Transverse colon (tissue), 4 donors: ENCODE measurements at regions not wholly inside any gene's neighbourhood (a gene's known extent, or its start where the extent isn't known, plus 50 kb on each side); places are given as distances from the start of the nearest gene placed in this dataset.

ENCODE experiments used
- POLR2AphosphoS5 ChIP-seq, 3 donors: sonication (generic); formaldehyde crosslinking; IDR thresholded peaks; one replicate each; pipeline ENCODE4 v1.6.1; 2016; ENCODE audit warnings: antibody characterized with exemption in 3 of 3
- TF ChIP-seq, protein P1 (sequence below), 5 experiments: fragments of 200-600 bp in 3 of 5; fragments of 450-650 bp in 2 of 5; sonication (generic) in 3 of 5; IDR thresholded peaks; 1 replicate in 2 of 5; 2 replicates in 3 of 5; pipeline ENCODE4 v1.5.1; 2016 to 2017; ENCODE audit warnings: antibody characterized with exemption in 5 of 5, inconsistent platforms in 3 of 5, mild to moderate bottlenecking in 2 of 5, moderate library complexity in 1 of 5

DNA sequence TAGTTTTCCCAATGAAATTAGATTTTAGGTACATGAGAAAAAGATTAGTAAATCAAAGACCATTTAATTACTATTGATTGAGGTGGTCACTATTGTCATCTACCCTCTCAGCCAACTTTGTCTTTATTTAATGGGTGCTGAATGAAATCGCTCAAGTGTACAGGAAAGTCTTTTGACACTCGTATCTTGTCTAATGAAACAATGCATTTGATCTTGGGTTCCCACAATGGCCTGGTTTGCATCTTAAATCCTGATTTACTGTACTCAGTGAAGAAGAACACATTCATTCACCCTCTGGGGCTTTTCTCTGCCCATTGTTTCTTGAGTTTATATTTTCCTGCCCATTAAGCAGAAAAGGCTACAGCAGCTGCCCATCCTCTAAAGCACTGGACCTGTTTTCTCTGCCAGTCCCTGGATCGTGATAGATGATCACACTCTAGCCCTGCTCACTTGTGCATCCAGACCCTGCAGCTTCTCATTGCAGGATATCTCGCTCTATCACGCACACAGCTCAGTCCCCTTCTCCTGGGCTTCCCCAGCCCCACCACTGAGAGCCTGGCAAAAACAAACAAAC is 1369.3 kb downstream of the AACS start:
- TF ChIP-seq, protein P1, sequence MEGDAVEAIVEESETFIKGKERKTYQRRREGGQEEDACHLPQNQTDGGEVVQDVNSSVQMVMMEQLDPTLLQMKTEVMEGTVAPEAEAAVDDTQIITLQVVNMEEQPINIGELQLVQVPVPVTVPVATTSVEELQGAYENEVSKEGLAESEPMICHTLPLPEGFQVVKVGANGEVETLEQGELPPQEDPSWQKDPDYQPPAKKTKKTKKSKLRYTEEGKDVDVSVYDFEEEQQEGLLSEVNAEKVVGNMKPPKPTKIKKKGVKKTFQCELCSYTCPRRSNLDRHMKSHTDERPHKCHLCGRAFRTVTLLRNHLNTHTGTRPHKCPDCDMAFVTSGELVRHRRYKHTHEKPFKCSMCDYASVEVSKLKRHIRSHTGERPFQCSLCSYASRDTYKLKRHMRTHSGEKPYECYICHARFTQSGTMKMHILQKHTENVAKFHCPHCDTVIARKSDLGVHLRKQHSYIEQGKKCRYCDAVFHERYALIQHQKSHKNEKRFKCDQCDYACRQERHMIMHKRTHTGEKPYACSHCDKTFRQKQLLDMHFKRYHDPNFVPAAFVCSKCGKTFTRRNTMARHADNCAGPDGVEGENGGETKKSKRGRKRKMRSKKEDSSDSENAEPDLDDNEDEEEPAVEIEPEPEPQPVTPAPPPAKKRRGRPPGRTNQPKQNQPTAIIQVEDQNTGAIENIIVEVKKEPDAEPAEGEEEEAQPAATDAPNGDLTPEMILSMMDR (IDR thresholded peaks at IDR 0.05), result no peak
- TF ChIP-seq POLR2AphosphoS5 (IDR thresholded peaks at IDR 0.05), result no peak
